Smooth muscle cell (in vitro differentiated cells): ENCODE measurements at regions not wholly inside any gene's neighbourhood (a gene's known extent, or its start where the extent isn't known, plus 50 kb on each side); places are given as distances from the start of the nearest gene placed in this dataset.

Experiments used
- DNase-seq: peaks from one replicate; lab custom pipeline; 2025; ENCODE audit not compliant: unreplicated experiment; lab: John Stamatoyannopoulos, UW
- H2AFZ ChIP-seq: fragments of 200-600 bp; sonication (generic); 2 replicates; pipeline ENCODE4 v1.6.0; 2016; ENCODE audit warnings: antibody characterized with exemption, low read depth, mild to moderate bottlenecking
- H3F3A ChIP-seq: fragments of 200-600 bp; sonication (generic); 2 replicates; pipeline ENCODE4 v1.6.0; 2017; ENCODE audit warnings: antibody characterized with exemption, low read depth
- H3K27ac ChIP-seq: fragments of 200-600 bp; sonication (generic); 2 replicates; pipeline ENCODE4 v1.5.1; 2016; ENCODE audit warnings: low read depth, mild to moderate bottlenecking
- H3K27me3 ChIP-seq: fragments of 200-600 bp; sonication (generic); 2 replicates; pipeline ENCODE4 v1.6.1; 2016; ENCODE audit warnings: low read depth, mild to moderate bottlenecking
- H3K36me3 ChIP-seq: fragments of 200-600 bp; sonication (generic); 2 replicates; pipeline ENCODE4 v1.5.1; 2016; ENCODE audit warnings: low read depth
- H3K4me1 ChIP-seq: fragments of 200-600 bp; sonication (generic); 2 replicates; pipeline ENCODE4 v1.5.1; 2016; ENCODE audit warnings: low read depth
- H3K4me2 ChIP-seq: fragments of 200-600 bp; sonication (generic); 2 replicates; pipeline ENCODE4 v1.6.0; 2016; ENCODE audit warnings: mild to moderate bottlenecking
- H3K4me3 ChIP-seq: fragments of 200-600 bp; sonication (generic); 2 replicates; pipeline ENCODE4 v1.5.1; 2016; ENCODE audit warnings: mild to moderate bottlenecking
- H3K79me2 ChIP-seq: fragments of 200-600 bp; sonication (generic); 2 replicates; pipeline ENCODE4 v1.6.0; 2016; ENCODE audit warnings: low read depth, mild to moderate bottlenecking
- H3K9ac ChIP-seq: fragments of 200-600 bp; sonication (generic); 2 replicates; pipeline ENCODE4 v1.6.0; 2016; ENCODE audit warnings: low read depth
- H3K9me3 ChIP-seq: fragments of 200-600 bp; sonication (generic); replicated peaks from 2 replicates; pipeline ENCODE4 v1.5.1; 2016; ENCODE audit warnings: low read depth
- H4K20me1 ChIP-seq: fragments of 200-600 bp; sonication (generic); 2 replicates; pipeline ENCODE4 v1.6.0; 2016; ENCODE audit warnings: low read depth
- CTCF ChIP-seq: fragments of 200-600 bp; sonication (generic); IDR thresholded peaks from 2 replicates; pipeline ENCODE4 v1.5.1; 2017; ENCODE audit warnings: borderline replicate concordance, mild to moderate bottlenecking, antibody characterized with exemption; ENCODE audit not compliant: insufficient read depth, poor library complexity, severe bottlenecking
- WGBS: methylation state at CpG from one replicate; pipeline ENCODE4 v1.1.7; 2016; ENCODE audit warnings: low lambda C conversion rate; 5-methylcytosine and 5-hydroxymethylcytosine counted together

GRCh38 chr7:56537952-56538351 is 421.7 kb upstream of the NUPR2 start:
- H3K4me1 ChIP-seq: no peaks in the 10 kb centered on the region
- no peak for TF ChIP-seq CTCF
- H3K9me3 ChIP-seq: peaks cover 9% of the 10 kb centered on the region
- H3K36me3 ChIP-seq: no peaks in the 10 kb centered on the region
- H3K27ac ChIP-seq: no peak overlapping the region
- H2AFZ ChIP-seq: no peak overlapping the region
- no peaks in the 10 kb centered on the region for H3K27me3 ChIP-seq
- H3K4me2 ChIP-seq: no peak overlapping the region
- no peaks in the 10 kb centered on the region for H4K20me1 ChIP-seq
- no peak overlapping the region for H3K9ac ChIP-seq
- WGBS: 92% methylated on average over 19 of the region's 19 CpGs
- no peak for DNase-seq
- no peaks in the 10 kb centered on the region for H3F3A ChIP-seq
- H3K4me3 ChIP-seq: no peak overlapping the region
- H3K79me2 ChIP-seq: no peaks in the 10 kb centered on the region

- Histone ChIP-seq H3K27me3 (no peaks in the 10 kb centered on the region), H3K9me3 (peaks cover 9% of the 10 kb centered on the region), H2AFZ (no peak overlapping the region), H3K27ac (no peak overlapping the region), H4K20me1 (no peaks in the 10 kb centered on the region), H3K4me3 (no peak overlapping the region), H3F3A (no peaks in the 10 kb centered on the region), H3K4me1 (no peaks in the 10 kb centered on the region), H3K79me2 (no peaks in the 10 kb centered on the region), H3K36me3 (no peaks in the 10 kb centered on the region), H3K9ac (no peak overlapping the region), H3K4me2 (no peak overlapping the region)
- WGBS: 83% methylated on average over 20 of the region's 20 CpGs
- TF ChIP-seq CTCF: no peak
- no peak for DNase-seq
Measured at GRCh38 chr7:56537477-56537876, 421.3 kb upstream of the NUPR2 start.

- H3K36me3 ChIP-seq: no peaks in the 10 kb centered on the region
- H3K9me3 ChIP-seq: no peaks in the 10 kb centered on the region
- H3K27me3 ChIP-seq: no peaks in the 10 kb centered on the region
- H3K79me2 ChIP-seq: no peaks in the 10 kb centered on the region
- H3K27ac ChIP-seq: no peak overlapping the region
- no peak overlapping the region for H3K9ac ChIP-seq
- no peak overlapping the region for H3K4me2 ChIP-seq
- H2AFZ ChIP-seq: no peak overlapping the region
- no peak overlapping the region for H3K4me3 ChIP-seq
- TF ChIP-seq CTCF: no peak
- H3F3A ChIP-seq: no peaks in the 10 kb centered on the region
- H4K20me1 ChIP-seq: no peaks in the 10 kb centered on the region
- H3K4me1 ChIP-seq: no peaks in the 10 kb centered on the region
- 68% methylated on average over 3 of the region's 3 CpGs for WGBS
- DNase-seq: no peak
Measured at GRCh38 chr7:56495165-56495564, 378.9 kb upstream of the NUPR2 start.

GRCh38 chr7:56493704-56494450 is 377.7 kb upstream of the NUPR2 start:
- H4K20me1 ChIP-seq: no peaks in the 10 kb centered on the region
- H3K36me3 ChIP-seq: no peaks in the 10 kb centered on the region
- no peaks in the 10 kb centered on the region for H3K9me3 ChIP-seq
- no peak overlapping the region for H2AFZ ChIP-seq
- 69% methylated on average over 8 of the region's 8 CpGs for WGBS
- H3K4me1 ChIP-seq: no peaks in the 10 kb centered on the region
- H3K9ac ChIP-seq: no peak overlapping the region
- H3K4me2 ChIP-seq: no peak overlapping the region
- DNase-seq: no peak
- H3K4me3 ChIP-seq: no peak overlapping the region
- no peak for TF ChIP-seq CTCF
- H3K27me3 ChIP-seq: no peaks in the 10 kb centered on the region
- H3F3A ChIP-seq: no peaks in the 10 kb centered on the region
- no peaks in the 10 kb centered on the region for H3K79me2 ChIP-seq
- no peak overlapping the region for H3K27ac ChIP-seq
